HepG2 (cell line): ENCODE measurements at regions not wholly inside any gene's neighbourhood (a gene's known extent, or its start where the extent isn't known, plus 50 kb on each side); places are given as distances from the start of the nearest gene placed in this dataset.

Source experiments
- BRF2 ChIP-seq: sonication (generic); formaldehyde crosslinking; IDR thresholded peaks from 2 replicates; pipeline ENCODE4 v1.8.1; 2022; ENCODE audit warnings: mild to moderate bottlenecking, missing genetic modification reagents
- CHD2 ChIP-seq: IDR thresholded peaks from 2 replicates; pipeline ENCODE4 v1.6.1; 2011; ENCODE audit warnings: low read depth, low read length, improper control_type of control experiment
- ELK4 ChIP-seq: sonication (generic); formaldehyde crosslinking; IDR thresholded peaks from 2 replicates; pipeline ENCODE4 v1.9.0; 2021; ENCODE audit warnings: missing genetic modification reagents, borderline replicate concordance
- HNF4A ChIP-seq: sonication (generic); formaldehyde crosslinking; IDR thresholded peaks from 2 replicates; pipeline ENCODE4 v1.4.0; 2020; ENCODE audit warnings: missing genetic modification reagents
- PATZ1 ChIP-seq: sonication (generic); formaldehyde crosslinking; IDR thresholded peaks from 2 replicates; pipeline ENCODE4 v1.4.0; 2020; ENCODE audit warnings: missing genetic modification reagents
- PAWR ChIP-seq: sonication (generic); formaldehyde crosslinking; IDR thresholded peaks from 2 replicates; pipeline ENCODE4 v1.4.0; 2020; ENCODE audit warnings: missing genetic modification reagents, mild to moderate bottlenecking, borderline replicate concordance
- SALL2 ChIP-seq: sonication (generic); formaldehyde crosslinking; IDR thresholded peaks from 2 replicates; pipeline ENCODE4 v1.8.1; 2023; ENCODE audit warnings: mild to moderate bottlenecking, missing genetic modification reagents, inconsistent platforms
- SPEN ChIP-seq: sonication (generic); formaldehyde crosslinking; IDR thresholded peaks from 2 replicates; pipeline ENCODE4 v1.5.1; 2020; ENCODE audit warnings: low read depth, mild to moderate bottlenecking, missing genetic modification reagents
- ZFP36L2 ChIP-seq: sonication (generic); formaldehyde crosslinking; IDR thresholded peaks from 2 replicates; pipeline ENCODE4 v1.4.0; 2020; ENCODE audit warnings: missing genetic modification reagents
- ZHX2 ChIP-seq, 2 experiments: sonication (generic) in 1 of 2; formaldehyde crosslinking in 1 of 2; IDR thresholded peaks; 2 replicates each; pipeline versions ENCODE4 v1.6.1 to v1.9.0; 2014 to 2022; ENCODE audit warnings: antibody characterized with exemption in 1 of 2, borderline replicate concordance in 1 of 2, inconsistent platforms in 1 of 2, low read depth in 1 of 2, missing genetic modification reagents in 1 of 2
- ZNF484 ChIP-seq: sonication (generic); formaldehyde crosslinking; IDR thresholded peaks from 2 replicates; pipeline ENCODE4 v1.5.1; 2020; ENCODE audit warnings: mild to moderate bottlenecking, low read depth, missing genetic modification reagents, borderline replicate concordance
- ZNF546 ChIP-seq: sonication (generic); formaldehyde crosslinking; conservative IDR thresholded peaks from 2 replicates; pipeline ENCODE4 v1.8.1; 2023; ENCODE audit warnings: mild to moderate bottlenecking, missing genetic modification reagents

- TF ChIP-seq ZNF484 (CRISPR knock-in tag): no peak
- TF ChIP-seq PAWR (CRISPR knock-in tag): no peak
- 0 out of 2 replicates have a peak, but pooled peaks have one; percentile 25 for TF ChIP-seq PATZ1 (CRISPR knock-in tag)
- no peak for TF ChIP-seq ZFP36L2 (CRISPR knock-in tag)
- no peak for TF ChIP-seq BRF2 (CRISPR knock-in tag)
- TF ChIP-seq ZNF546 (CRISPR knock-in tag): no peak
- TF ChIP-seq HNF4A (CRISPR knock-in tag): peak; percentile 88
- no peak for TF ChIP-seq ELK4
- TF ChIP-seq CHD2: no peak
- peak; percentile 78; the same call in 1 of the 2 replicates for TF ChIP-seq SPEN (CRISPR knock-in tag)
- no peak for TF ChIP-seq SALL2 (CRISPR knock-in tag)
- TF ChIP-seq ZHX2 (IDR thresholded peaks at IDR 0.05; ENCODE audit: low read depth): no peak; the same call in 1 of the 2 replicates
- no peak for TF ChIP-seq ZHX2 (CRISPR knock-in tag; IDR thresholded peaks at IDR 0.05; ENCODE audit: borderline replicate concordance)
Measured at GRCh38 chr21:39020751-39021477, 162.3 kb downstream of the PSMG1 start (continued).
